ENCODE measurements at regions not wholly inside any gene's neighbourhood (a gene's known extent, or its start where the extent isn't known, plus 50 kb on each side); places are given as distances from the start of the nearest gene placed in this dataset.

DNA sequence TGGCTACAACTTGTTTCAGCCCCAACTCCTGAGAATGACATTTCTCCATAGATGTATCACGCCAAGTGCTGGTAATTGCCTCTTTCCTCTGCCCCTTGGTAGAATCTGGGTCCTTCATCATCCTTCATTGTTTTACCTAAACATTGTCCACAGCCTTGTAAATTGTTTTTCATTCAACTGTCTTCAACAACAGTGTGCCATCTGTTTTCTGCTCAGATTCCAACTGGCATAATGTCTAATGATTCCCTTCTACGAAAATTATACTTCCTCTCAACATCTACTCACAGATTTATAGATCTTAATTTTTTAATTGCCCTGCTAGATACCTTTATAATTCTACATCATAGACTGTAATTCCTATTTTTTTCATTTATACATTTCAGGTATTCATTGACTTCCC lies 226.9 kb downstream of the TPRG1 start:
- peaks cover 16% of the 10 kb centered on the region for H3K4me1 ChIP-seq (ENCODE audit: control insufficient read depth, insufficient read depth, low read length, poor library complexity, severe bottlenecking)
- H3K36me3 ChIP-seq (ENCODE audit: control insufficient read depth, insufficient read depth, low read length) = no peaks in the 10 kb centered on the region
- Mint-ChIP-seq H3K4me1 (peaks cover 12 to 26% (median 19%) of the 10 kb centered on the region in 4 donors), H3K27ac (no peak overlapping the region), H3K36me3 (no peaks in the 10 kb centered on the region), H3K4me3 (no peak overlapping the region), H3K27me3 (no peaks in the 10 kb centered on the region), H3K9me3 (peaks cover 0 to 3% (median 0%) of the 10 kb centered on the region in 7 donors)
- no peaks in the 10 kb centered on the region for H3K27me3 ChIP-seq (ENCODE audit: control insufficient read depth, insufficient read depth, low read length)
- no peak for DNase-seq
- H3K9me3 ChIP-seq (ENCODE audit: control insufficient read depth in 2 of 2, low read length in 2 of 2) = no peaks in the 10 kb centered on the region
- ATAC-seq (ENCODE audit: low read depth in 2 of 2) = no peak
- no peak overlapping the region for H3K4me3 ChIP-seq (ENCODE audit: low read depth, low read length)
- no peak overlapping the region for H3K27ac ChIP-seq (ENCODE audit: insufficient read depth, low read length, poor library complexity, severe bottlenecking)

- Histone ChIP-seq H3K27ac (ENCODE audit: insufficient read depth, low read length, poor library complexity, severe bottlenecking) (no peak overlapping the region), H3K9me3 (ENCODE audit: control insufficient read depth in 2 of 2, low read length in 2 of 2) (no peaks in the 10 kb centered on the region), H3K27me3 (ENCODE audit: control insufficient read depth, insufficient read depth, low read length) (no peaks in the 10 kb centered on the region), H3K4me3 (ENCODE audit: low read depth, low read length) (no peak overlapping the region), H3K4me1 (ENCODE audit: control insufficient read depth, insufficient read depth, low read length, poor library complexity, severe bottlenecking) (no peaks in the 10 kb centered on the region), H3K36me3 (ENCODE audit: control insufficient read depth, insufficient read depth, low read length) (no peaks in the 10 kb centered on the region)
- Mint-ChIP-seq H3K36me3 (no peaks in the 10 kb centered on the region), H3K4me3 (no peak overlapping the region), H3K4me1 (peaks cover 0 to 10% (median 0%) of the 10 kb centered on the region in 4 donors), H3K9me3 (peaks cover 0 to 3% (median 0%) of the 10 kb centered on the region in 7 donors), H3K27me3 (no peaks in the 10 kb centered on the region), H3K27ac (no peak overlapping the region)
- ATAC-seq (ENCODE audit: low read depth in 2 of 2) (no peak), DNase-seq (no peak)
Measured at GRCh38 chr3:189401196-189401595, 229.4 kb downstream of the TPRG1 start.

- no peak overlapping the region for H3K4me3 Mint-ChIP-seq
- H3K9me3 Mint-ChIP-seq = peaks cover 0 to 3% (median 0%) of the 10 kb centered on the region in 7 donors
- H3K27me3 ChIP-seq (ENCODE audit: control insufficient read depth, insufficient read depth, low read length) = no peaks in the 10 kb centered on the region
- ATAC-seq (ENCODE audit: low read depth in 2 of 2) = no peak
- no peaks in the 10 kb centered on the region for H3K4me1 ChIP-seq (ENCODE audit: control insufficient read depth, insufficient read depth, low read length, poor library complexity, severe bottlenecking)
- H3K27me3 Mint-ChIP-seq = peaks cover 4% of the 10 kb centered on the region
- peak overlapping the region in 1 of 3 donors; percentile 5 for H3K27ac Mint-ChIP-seq
- H3K36me3 ChIP-seq (ENCODE audit: control insufficient read depth, insufficient read depth, low read length) = no peaks in the 10 kb centered on the region
- H3K36me3 Mint-ChIP-seq = no peaks in the 10 kb centered on the region
- no peak overlapping the region for H3K27ac ChIP-seq (ENCODE audit: insufficient read depth, low read length, poor library complexity, severe bottlenecking)
- DNase-seq = no peak
- H3K4me3 ChIP-seq (ENCODE audit: low read depth, low read length) = no peak overlapping the region
- peaks cover 0 to 10% (median 0%) of the 10 kb centered on the region in 4 donors for H3K4me1 Mint-ChIP-seq
- H3K9me3 ChIP-seq (ENCODE audit: control insufficient read depth in 2 of 2, low read length in 2 of 2) = no peaks in the 10 kb centered on the region
Measured at GRCh38 chr3:189403194-189403593, 228.0 kb upstream of the TP63 start.

DNA sequence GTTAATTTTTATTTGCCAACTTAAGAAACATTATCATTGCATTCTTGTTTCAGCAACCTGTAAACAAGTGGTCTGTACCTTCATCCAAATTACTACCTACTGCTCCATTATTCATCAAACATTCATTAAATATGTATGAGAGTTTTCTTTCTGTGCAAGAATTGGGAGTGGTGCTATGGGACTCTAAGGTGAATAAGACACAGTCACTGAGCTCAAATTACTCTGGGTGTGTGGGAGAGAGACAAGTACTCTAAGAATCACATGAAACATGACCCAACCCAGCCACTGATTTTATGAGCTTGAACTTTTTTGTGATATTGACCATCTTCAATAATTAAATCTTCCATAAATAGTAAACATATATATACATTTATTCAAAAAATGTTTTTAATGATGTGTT lies 227.2 kb upstream of the TP63 start:
- Mint-ChIP-seq H3K27ac (no peak overlapping the region), H3K4me1 (peaks cover 0 to 10% (median 0%) of the 10 kb centered on the region in 4 donors), H3K27me3 (peaks cover 4% of the 10 kb centered on the region), H3K36me3 (no peaks in the 10 kb centered on the region), H3K9me3 (no peaks in the 10 kb centered on the region), H3K4me3 (no peak overlapping the region)
- no peak overlapping the region for H3K4me3 ChIP-seq (ENCODE audit: low read depth, low read length)
- no peaks in the 10 kb centered on the region for H3K36me3 ChIP-seq (ENCODE audit: control insufficient read depth, insufficient read depth, low read length)
- H3K27me3 ChIP-seq (ENCODE audit: control insufficient read depth, insufficient read depth, low read length) = no peaks in the 10 kb centered on the region
- H3K27ac ChIP-seq (ENCODE audit: insufficient read depth, low read length, poor library complexity, severe bottlenecking) = no peak overlapping the region
- no peaks in the 10 kb centered on the region for H3K9me3 ChIP-seq (ENCODE audit: control insufficient read depth in 2 of 2, low read length in 2 of 2)
- no peaks in the 10 kb centered on the region for H3K4me1 ChIP-seq (ENCODE audit: control insufficient read depth, insufficient read depth, low read length, poor library complexity, severe bottlenecking)
- ATAC-seq (ENCODE audit: low read depth in 2 of 2) = no peak
- no peak for DNase-seq

GRCh38 chr3:189404797-189405484 lies 226.2 kb upstream of the TP63 start:
- peaks cover 0 to 2% (median 0%) of the 10 kb centered on the region in 7 donors for H3K9me3 Mint-ChIP-seq
- H3K27me3 Mint-ChIP-seq = peaks cover 4% of the 10 kb centered on the region
- H3K4me3 Mint-ChIP-seq = no peak overlapping the region
- no peaks in the 10 kb centered on the region for H3K4me1 ChIP-seq (ENCODE audit: control insufficient read depth, insufficient read depth, low read length, poor library complexity, severe bottlenecking)
- H3K4me1 Mint-ChIP-seq = peaks cover 0 to 7% (median 0%) of the 10 kb centered on the region in 4 donors
- H3K36me3 ChIP-seq (ENCODE audit: control insufficient read depth, insufficient read depth, low read length) = no peaks in the 10 kb centered on the region
- H3K27me3 ChIP-seq (ENCODE audit: control insufficient read depth, insufficient read depth, low read length) = no peaks in the 10 kb centered on the region
- no peaks in the 10 kb centered on the region for H3K9me3 ChIP-seq (ENCODE audit: control insufficient read depth in 2 of 2, low read length in 2 of 2)
- no peak overlapping the region for H3K27ac Mint-ChIP-seq
- no peaks in the 10 kb centered on the region for H3K36me3 Mint-ChIP-seq
- no peak overlapping the region for H3K4me3 ChIP-seq (ENCODE audit: low read depth, low read length)
- DNase-seq (no peak), ATAC-seq (ENCODE audit: low read depth in 2 of 2) (no peak)
- H3K27ac ChIP-seq (ENCODE audit: insufficient read depth, low read length, poor library complexity, severe bottlenecking) = no peak overlapping the region

DNA sequence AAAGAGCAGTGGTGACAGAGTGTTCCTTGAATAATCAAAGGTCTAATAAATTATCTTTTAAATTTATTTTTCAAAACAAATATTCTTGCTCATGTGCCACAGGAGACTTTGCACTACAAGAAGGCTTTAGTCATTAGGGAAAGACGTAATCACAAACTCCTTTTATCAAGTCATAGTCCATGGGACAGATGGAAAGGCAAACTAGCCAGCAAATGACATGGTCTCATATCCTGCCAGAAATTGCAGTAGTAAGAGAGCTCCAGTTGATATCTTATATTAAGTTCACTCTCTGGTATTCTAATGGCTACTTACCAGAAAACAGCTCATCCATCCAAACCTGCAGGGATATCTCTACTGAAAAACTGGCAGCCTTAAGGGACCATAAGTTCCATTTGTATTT lies 225.0 kb upstream of the TP63 start:
- Mint-ChIP-seq H3K9me3 (peaks cover 0 to 2% (median 0%) of the 10 kb centered on the region in 7 donors), H3K4me1 (peaks cover 0 to 4% (median 0%) of the 10 kb centered on the region in 4 donors), H3K27me3 (peaks cover 8% of the 10 kb centered on the region), H3K36me3 (no peaks in the 10 kb centered on the region), H3K27ac (no peak overlapping the region), H3K4me3 (no peak overlapping the region)
- Histone ChIP-seq H3K27me3 (ENCODE audit: control insufficient read depth, insufficient read depth, low read length) (no peaks in the 10 kb centered on the region), H3K4me3 (ENCODE audit: low read depth, low read length) (no peak overlapping the region), H3K9me3 (ENCODE audit: control insufficient read depth in 2 of 2, low read length in 2 of 2) (no peaks in the 10 kb centered on the region), H3K4me1 (ENCODE audit: control insufficient read depth, insufficient read depth, low read length, poor library complexity, severe bottlenecking) (no peaks in the 10 kb centered on the region), H3K36me3 (ENCODE audit: control insufficient read depth, insufficient read depth, low read length) (no peaks in the 10 kb centered on the region), H3K27ac (ENCODE audit: insufficient read depth, low read length, poor library complexity, severe bottlenecking) (no peak overlapping the region)
- ATAC-seq (ENCODE audit: low read depth in 2 of 2) (no peak), DNase-seq (no peak)

DNA sequence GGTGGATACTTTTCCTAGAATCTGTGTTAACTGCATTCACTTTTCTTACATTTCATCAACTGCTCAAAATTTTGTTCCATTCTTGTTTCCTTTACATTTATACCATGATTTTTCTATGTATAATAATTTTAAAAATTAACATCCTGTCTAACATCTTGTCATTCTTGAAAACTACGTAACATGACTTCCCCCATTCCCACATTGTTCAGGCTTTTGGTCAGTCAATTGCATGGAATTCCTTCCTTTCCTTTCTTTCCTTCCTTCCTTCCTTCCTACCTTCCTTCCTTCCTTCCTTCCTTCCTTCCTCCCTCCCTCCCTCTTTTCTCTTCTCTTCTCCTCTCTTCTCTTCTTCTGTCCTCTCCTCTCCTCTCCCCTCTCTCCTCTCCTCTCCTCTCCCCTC lies 220.7 kb upstream of the TP63 start:
- ATAC-seq (ENCODE audit: low read depth in 2 of 2) = no peak
- H3K4me1 Mint-ChIP-seq = no peaks in the 10 kb centered on the region

GRCh38 chr3:189419038-189419437 lies 212.2 kb upstream of the TP63 start:
- Mint-ChIP-seq H3K36me3 (no peaks in the 10 kb centered on the region), H3K27me3 (peaks cover 4% of the 10 kb centered on the region), H3K27ac (peak overlapping the region in 1 of 3 donors; percentile 2), H3K9me3 (no peaks in the 10 kb centered on the region), H3K4me1 (peaks cover 3 to 20% (median 11%) of the 10 kb centered on the region in 4 donors), H3K4me3 (no peak overlapping the region)
- Histone ChIP-seq H3K27ac (ENCODE audit: insufficient read depth, low read length, poor library complexity, severe bottlenecking) (no peak overlapping the region), H3K4me3 (ENCODE audit: low read depth, low read length) (no peak overlapping the region), H3K9me3 (ENCODE audit: control insufficient read depth in 2 of 2, low read length in 2 of 2) (no peaks in the 10 kb centered on the region), H3K4me1 (ENCODE audit: control insufficient read depth, insufficient read depth, low read length, poor library complexity, severe bottlenecking) (no peaks in the 10 kb centered on the region), H3K27me3 (ENCODE audit: control insufficient read depth, insufficient read depth, low read length) (no peaks in the 10 kb centered on the region), H3K36me3 (ENCODE audit: control insufficient read depth, insufficient read depth, low read length) (no peaks in the 10 kb centered on the region)
- DNase-seq = no peak
- no peak for ATAC-seq (ENCODE audit: low read depth in 2 of 2)

More for the DNA sequence above, 220.7 kb upstream of the TP63 start:
- Mint-ChIP-seq H3K9me3 (peaks cover 0 to 2% (median 0%) of the 10 kb centered on the region in 7 donors), H3K27me3 (peaks cover 15% of the 10 kb centered on the region), H3K4me3 (no peak overlapping the region), H3K27ac (no peak overlapping the region), H3K36me3 (no peaks in the 10 kb centered on the region)
- Histone ChIP-seq H3K9me3 (ENCODE audit: control insufficient read depth in 2 of 2, low read length in 2 of 2) (no peaks in the 10 kb centered on the region), H3K27me3 (ENCODE audit: control insufficient read depth, insufficient read depth, low read length) (no peaks in the 10 kb centered on the region), H3K4me3 (ENCODE audit: low read depth, low read length) (no peak overlapping the region), H3K36me3 (ENCODE audit: control insufficient read depth, insufficient read depth, low read length) (no peaks in the 10 kb centered on the region), H3K4me1 (ENCODE audit: control insufficient read depth, insufficient read depth, low read length, poor library complexity, severe bottlenecking) (no peaks in the 10 kb centered on the region), H3K27ac (ENCODE audit: insufficient read depth, low read length, poor library complexity, severe bottlenecking) (no peak overlapping the region)
- DNase-seq = no peak

Data from CD4-positive, CD25-positive, alpha-beta regulatory T cell (primary cell).